Lung (tissue), 11 donors: ENCODE measurements at regions not wholly inside any gene's neighbourhood (a gene's known extent, or its start where the extent isn't known, plus 50 kb on each side); places are given as distances from the start of the nearest gene placed in this dataset.

Experiments
- ATAC-seq: fragments of 200-7000 bp; cut with Tn5 transposase; one replicate; pipeline ENCODE4 v1.9.1; 2020; ENCODE audit warnings: moderate number of reproducible peaks; ENCODE audit not compliant: insufficient read depth, low FRiP score
- DNase-seq, 3 donors: peaks; one replicate each; pipeline ENCODE4 v3.0.0-alpha.2; 2013 to 2017
- H3K27ac ChIP-seq, 2 donors: one replicate each; pipeline ENCODE4 v1.5.1; 2013; ENCODE audit warnings: mild to moderate bottlenecking in 2 of 2, moderate library complexity in 2 of 2, control low read depth in 1 of 2, inconsistent platforms in 1 of 2, low read depth in 1 of 2, low read length in 1 of 2
- H3K27me3 ChIP-seq, 3 donors: one replicate each; pipeline ENCODE4 v1.5.1; 2013; ENCODE audit warnings: low read length in 2 of 3; ENCODE audit not compliant: control insufficient read depth in 3 of 3, insufficient read depth in 3 of 3
- H3K36me3 ChIP-seq, 4 donors: one replicate each; pipeline ENCODE4 v1.5.1; 2013; ENCODE audit warnings: low read length in 4 of 4, mild to moderate bottlenecking in 1 of 4, moderate library complexity in 1 of 4; ENCODE audit not compliant: control insufficient read depth in 4 of 4, insufficient read depth in 4 of 4
- H3K4me1 ChIP-seq, 5 donors: one replicate each; pipeline ENCODE4 v1.5.1; 2013; ENCODE audit warnings: low read length in 5 of 5, mild to moderate bottlenecking in 2 of 5, moderate library complexity in 1 of 5; ENCODE audit not compliant: control insufficient read depth in 5 of 5, insufficient read depth in 5 of 5
- H3K4me3 ChIP-seq: one replicate; pipeline ENCODE4 v1.5.1; 2013; ENCODE audit warnings: mild to moderate bottlenecking, control low read depth, moderate library complexity
- H3K9ac ChIP-seq, 2 donors: one replicate each; pipeline ENCODE4 v1.5.1; 2013; ENCODE audit warnings: low read length in 2 of 2, control low read depth in 1 of 2; ENCODE audit not compliant: insufficient read depth in 1 of 2
- H3K9me3 ChIP-seq, 4 donors: one replicate each; pipeline ENCODE4 v1.5.1; 2013; ENCODE audit warnings: low read length in 3 of 4, mild to moderate bottlenecking in 1 of 4, moderate library complexity in 1 of 4; ENCODE audit not compliant: control insufficient read depth in 4 of 4, insufficient read depth in 3 of 4
- CTCF ChIP-seq: IDR thresholded peaks from 2 replicates; pipeline ENCODE4 v1.5.1; 2012; ENCODE audit warnings: mild to moderate bottlenecking; ENCODE audit errors: control extremely low read depth, extremely low read depth
- WGBS, 2 donors: extraction: QIAGEN DNeasy Blood & Tissue Kit; methylation state at CpG; one replicate each; pipeline ENCODE4 v1.1.7; 2013; 5-methylcytosine and 5-hydroxymethylcytosine counted together
- donor health status: control.
- donor health status: control.
- donor health status: Bipolar disorder and iron deficiency.
- donor health status: healthy.
- donor health status: DM: yes; HTN: yes; CAD: no.

GRCh38 chr3:135758961-135759360 lies 206.6 kb upstream of the PPP2R3A start:
- no peaks in the 10 kb centered on the region for H3K27me3 ChIP-seq
- DNase-seq (no peak), ATAC-seq (no peak)
- no peak for TF ChIP-seq CTCF
- H3K9ac ChIP-seq: no peak overlapping the region
- peaks cover 0 to 1% (median 0%) of the 10 kb centered on the region in 4 donors for H3K9me3 ChIP-seq
- 95 to 100% methylated on average over 1 of the region's 1 CpG for WGBS, 2 donors
- no peaks in the 10 kb centered on the region for H3K36me3 ChIP-seq
- no peak overlapping the region for H3K4me3 ChIP-seq
- no peak overlapping the region for H3K27ac ChIP-seq
- no peaks in the 10 kb centered on the region for H3K4me1 ChIP-seq

GRCh38 chr3:135759651-135760050 lies 205.9 kb upstream of the PPP2R3A start:
- H3K9me3 ChIP-seq: peaks cover 0 to 1% (median 0%) of the 10 kb centered on the region in 4 donors
- DNase-seq: no peak
- no peaks in the 10 kb centered on the region for H3K27me3 ChIP-seq
- WGBS, 2 donors: 87 to 93% methylated on average over 3 of the region's 3 CpGs
- H3K36me3 ChIP-seq: no peaks in the 10 kb centered on the region
- H3K4me3 ChIP-seq: no peak overlapping the region
- no peak for ATAC-seq
- TF ChIP-seq CTCF: no peak
- H3K27ac ChIP-seq: no peak overlapping the region
- H3K4me1 ChIP-seq: no peaks in the 10 kb centered on the region
- H3K9ac ChIP-seq: no peak overlapping the region

GRCh38 chr3:135760581-135760980 lies 204.9 kb upstream of the PPP2R3A start:
- peaks cover 0 to 1% (median 0%) of the 10 kb centered on the region in 4 donors for H3K9me3 ChIP-seq
- no peaks in the 10 kb centered on the region for H3K36me3 ChIP-seq
- TF ChIP-seq CTCF: no peak
- H3K4me1 ChIP-seq: no peaks in the 10 kb centered on the region
- no peak overlapping the region for H3K9ac ChIP-seq
- DNase-seq (no peak), ATAC-seq (no peak)
- H3K27ac ChIP-seq: no peak overlapping the region
- 73 to 83% methylated on average over 3 of the region's 3 CpGs for whole genome bisulfite sequencing, 2 donors
- H3K27me3 ChIP-seq: no peaks in the 10 kb centered on the region
- no peak overlapping the region for H3K4me3 ChIP-seq

- H3K4me1 ChIP-seq: no peaks in the 10 kb centered on the region
- DNase-seq: peak in 1 of 3 donors; percentile 3
- ATAC-seq: no peak
- 35 to 38% methylated on average over 4 of the region's 4 CpGs for WGBS, 2 donors
- H3K4me3 ChIP-seq: no peak overlapping the region
- no peaks in the 10 kb centered on the region for H3K27me3 ChIP-seq
- H3K9me3 ChIP-seq: peaks cover 0 to 5% (median 0%) of the 10 kb centered on the region in 4 donors
- no peak overlapping the region for H3K9ac ChIP-seq
- no peak for TF ChIP-seq CTCF
- no peak overlapping the region for H3K27ac ChIP-seq
- no peaks in the 10 kb centered on the region for H3K36me3 ChIP-seq
Observed at GRCh38 chr3:135762188-135762856, 203.2 kb upstream of the PPP2R3A start.
